ENCODE measurements at regions not wholly inside any gene's neighbourhood (a gene's known extent, or its start where the extent isn't known, plus 50 kb on each side); places are given as distances from the start of the nearest gene placed in this dataset.

DNA sequence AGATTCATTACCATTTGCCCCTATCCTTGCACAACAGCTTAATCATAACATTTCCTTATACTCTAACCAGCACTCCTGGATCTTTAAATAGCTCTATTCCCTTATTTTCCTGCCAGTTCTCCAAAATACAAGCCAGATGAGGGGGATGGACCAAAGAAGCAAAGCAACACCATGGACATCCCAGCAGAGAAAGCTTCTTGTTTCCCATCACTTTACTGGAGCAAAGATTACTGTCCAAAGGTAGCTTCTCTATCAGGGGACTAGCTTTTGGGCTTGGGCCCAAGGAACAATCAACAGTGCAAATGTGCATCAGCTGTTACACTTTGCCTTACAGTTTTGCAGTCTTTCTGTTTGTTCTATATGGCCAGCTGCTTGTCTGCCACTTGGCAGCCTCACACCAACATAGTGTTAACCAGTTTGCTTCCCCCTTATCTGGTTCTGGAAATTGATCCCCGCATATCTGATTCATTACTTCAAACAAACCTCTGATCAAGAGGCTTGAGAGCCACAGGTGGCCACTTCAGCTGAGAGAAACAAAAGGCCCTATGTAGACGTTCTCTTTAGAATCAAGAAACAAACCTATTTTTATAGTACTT is 814.3 kb downstream of the METTL15 start:
- no peak overlapping the region for H3K27ac ChIP-seq
- no peak overlapping the region for H3K4me3 ChIP-seq
- H3K9me3 ChIP-seq: no peaks in the 10 kb centered on the region
- DNase-seq: no peak
- no peak for ATAC-seq
- intact Hi-C loops (cut with DNase I): no loop called here
- H3K4me1 ChIP-seq: no peaks in the 10 kb centered on the region
- no peaks in the 10 kb centered on the region for H3K36me3 ChIP-seq (ENCODE audit: insufficient read depth in 1 of 2, low read depth in 1 of 2)
- WGBS, 3 donors: 32 to 64% (median 39%) methylated on average over 2 of the region's 2 CpGs
- no peaks in the 10 kb centered on the region for H3K27me3 ChIP-seq (ENCODE audit: insufficient read depth in 3 of 3, low read length in 2 of 3)
- TF ChIP-seq CTCF (IDR thresholded peaks at IDR 0.05): no peak

GRCh38 chr11:28919194-28919593 is 811.0 kb downstream of the METTL15 start:
- ATAC-seq (no peak), DNase-seq (no peak)
- Histone ChIP-seq H3K36me3 (ENCODE audit: insufficient read depth in 1 of 2, low read depth in 1 of 2) (no peaks in the 10 kb centered on the region), H3K4me3 (no peak overlapping the region), H3K4me1 (no peaks in the 10 kb centered on the region), H3K27ac (no peak overlapping the region), H3K9me3 (no peaks in the 10 kb centered on the region), H3K27me3 (ENCODE audit: insufficient read depth in 3 of 3, low read length in 2 of 3) (no peaks in the 10 kb centered on the region)
- WGBS, 3 donors: 86 to 88% (median 87%) methylated on average over 5 of the region's 5 CpGs
- TF ChIP-seq CTCF (IDR thresholded peaks at IDR 0.05): no peak
- intact Hi-C loops (cut with DNase I): no loop called here

DNA sequence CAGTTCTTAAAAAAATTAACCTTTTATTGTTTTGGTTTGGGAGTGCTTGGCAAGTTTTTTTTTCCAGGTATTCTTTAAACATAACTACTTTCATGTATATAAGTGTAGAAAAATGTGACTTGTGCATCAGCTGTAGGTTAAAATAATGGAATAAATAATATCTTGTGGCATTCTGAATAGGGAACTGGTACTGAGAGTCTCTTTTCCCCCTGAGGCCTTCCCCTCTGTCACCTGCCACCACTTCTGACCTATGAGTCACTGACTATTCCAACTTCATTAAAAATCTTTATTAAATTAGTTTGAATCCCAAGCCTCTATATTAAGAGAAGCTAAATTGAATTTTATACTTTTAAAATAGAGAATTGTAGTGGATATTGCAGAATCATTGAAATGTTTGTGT is 805.7 kb downstream of the METTL15 start:
- no peak for DNase-seq
- no peak for TF ChIP-seq CTCF (IDR thresholded peaks at IDR 0.05)
- no peak for ATAC-seq
- Histone ChIP-seq H3K4me1 (no peaks in the 10 kb centered on the region), H3K36me3 (ENCODE audit: insufficient read depth in 1 of 2, low read depth in 1 of 2) (no peaks in the 10 kb centered on the region), H3K4me3 (no peak overlapping the region), H3K27ac (no peak overlapping the region), H3K9me3 (no peaks in the 10 kb centered on the region), H3K27me3 (ENCODE audit: insufficient read depth in 3 of 3, low read length in 2 of 3) (no peaks in the 10 kb centered on the region)
- intact Hi-C loops (cut with DNase I): no loop called here

DNA sequence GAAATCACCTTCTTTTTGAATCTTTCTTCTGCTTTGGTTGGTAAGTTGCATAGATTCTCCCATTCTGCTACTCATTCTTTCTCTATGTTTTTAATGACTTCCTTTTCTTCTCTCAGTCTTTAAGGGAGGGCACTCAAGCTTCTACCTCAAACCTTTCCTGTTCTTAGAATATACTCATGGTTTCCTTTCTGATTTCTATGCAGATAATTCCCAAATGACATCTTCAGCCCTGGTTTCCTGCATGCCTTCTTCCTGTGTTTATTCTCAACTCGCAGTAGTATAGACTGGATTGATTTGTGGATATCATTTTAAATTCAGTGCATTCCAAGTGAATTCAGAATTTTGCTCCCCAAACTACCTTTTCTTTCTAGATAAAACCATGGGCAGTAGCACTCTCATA is 803.6 kb downstream of the METTL15 start:
- Histone ChIP-seq H3K27me3 (ENCODE audit: insufficient read depth in 3 of 3, low read length in 2 of 3) (no peaks in the 10 kb centered on the region), H3K4me3 (no peak overlapping the region), H3K36me3 (ENCODE audit: insufficient read depth in 1 of 2, low read depth in 1 of 2) (no peaks in the 10 kb centered on the region), H3K4me1 (no peaks in the 10 kb centered on the region), H3K27ac (no peak overlapping the region), H3K9me3 (no peaks in the 10 kb centered on the region)
- intact Hi-C loops (cut with DNase I): no loop called here
- TF ChIP-seq CTCF (IDR thresholded peaks at IDR 0.05): no peak
- no peak for DNase-seq
- 42 to 74% (median 42%) methylated on average over 1 of the region's 1 CpG for WGBS, 3 donors
- ATAC-seq: no peak

- TF ChIP-seq CTCF (IDR thresholded peaks at IDR 0.05): no peak
- DNase-seq (no peak), ATAC-seq (no peak)
- Histone ChIP-seq H3K36me3 (ENCODE audit: insufficient read depth in 1 of 2, low read depth in 1 of 2) (no peaks in the 10 kb centered on the region), H3K27me3 (ENCODE audit: insufficient read depth in 3 of 3, low read length in 2 of 3) (no peaks in the 10 kb centered on the region), H3K9me3 (no peaks in the 10 kb centered on the region), H3K4me3 (no peak overlapping the region), H3K4me1 (no peaks in the 10 kb centered on the region), H3K27ac (no peak overlapping the region)
- intact Hi-C loops (cut with DNase I): no loop called here
- 71 to 78% (median 73%) methylated on average over 2 of the region's 2 CpGs for WGBS, 3 donors
Measured at GRCh38 chr11:28910926-28911325, 802.7 kb downstream of the METTL15 start.

All from psoas muscle (tissue), 7 donors.